H1 (cell line): ENCODE measurements at regions not wholly inside any gene's neighbourhood (a gene's known extent, or its start where the extent isn't known, plus 50 kb on each side); places are given as distances from the start of the nearest gene placed in this dataset.

Experiments used
- CTCF ChIA-PET: fragments of 300-600 bp; sonication (Branson Sonifier 250); formaldehyde crosslinking; loops from one replicate; lab custom pipeline; 2021; ENCODE audit not compliant: partially characterized antibody; lab: Charles Lee
- POLR2A ChIA-PET: fragments of 300-600 bp; sonication (Branson Sonifier 250); formaldehyde crosslinking; loops from one replicate; lab custom pipeline; 2021; ENCODE audit warnings: inconsistent platforms; ENCODE audit not compliant: partially characterized antibody; lab: Charles Lee
- DNase-seq, 2 experiments: peaks; one replicate each; pipeline versions ENCODE4 v3.0.0 to v3.0.0-alpha.2; 2010 to 2022; ENCODE audit warnings: low spot score in 2 of 2, low read depth in 1 of 2, mixed read lengths in 1 of 2
- FAIRE-seq: peaks from 2 replicates; lab custom pipeline; 2011; peaks lifted over from hg19 to GRCh38; lab: Jason Lieb, UNC
- H2AFZ ChIP-seq: 2 replicates; pipeline ENCODE4 v1.8.1; 2012; ENCODE audit warnings: low read length, inconsistent platforms
- H2AK5ac ChIP-seq: 2 replicates; pipeline ENCODE4 v1.6.1; 2013; ENCODE audit warnings: low read depth, low read length
- H2BK120ac ChIP-seq: replicated peaks from 2 replicates; pipeline ENCODE3; 2013; ENCODE audit warnings: low read depth, low read length, inconsistent platforms
- H2BK12ac ChIP-seq: 2 replicates; pipeline ENCODE4 v1.6.1; 2013; ENCODE audit warnings: low read depth, low read length
- H2BK15ac ChIP-seq: 2 replicates; pipeline ENCODE4 v1.6.1; 2013; ENCODE audit warnings: low read length
- H2BK20ac ChIP-seq: 2 replicates; pipeline ENCODE4 v1.6.1; 2013; ENCODE audit warnings: low read length
- H2BK5ac ChIP-seq: 2 replicates; pipeline ENCODE4 v1.6.1; 2013; ENCODE audit warnings: low read depth, low read length
- H3K14ac ChIP-seq: 2 replicates; pipeline ENCODE4 v1.6.1; 2013; ENCODE audit warnings: inconsistent platforms; ENCODE audit not compliant: insufficient read length
- H3K18ac ChIP-seq: 2 replicates; pipeline ENCODE4 v1.6.1; 2013; ENCODE audit warnings: low read length; ENCODE audit errors: extremely low read depth
- H3K23ac ChIP-seq: 2 replicates; pipeline ENCODE4 v1.6.1; 2013; ENCODE audit warnings: inconsistent platforms; ENCODE audit not compliant: insufficient read length
- H3K23me2 ChIP-seq: 2 replicates; pipeline ENCODE4 v1.6.1; 2013; ENCODE audit warnings: low read depth, low read length
- H3K27ac ChIP-seq: 2 replicates; pipeline ENCODE4 v1.6.1; 2011; ENCODE audit warnings: low read depth, low read length, inconsistent platforms
- H3K27me3 ChIP-seq, 4 experiments: replicated peaks in 1 of 4; 1 replicate in 1 of 4; 2 replicates in 3 of 4; pipeline versions ENCODE4 v1.6.1 to v1.8.1; 2011 to 2013; ENCODE audit warnings: low read length in 3 of 4, mild to moderate bottlenecking in 3 of 4, inconsistent platforms in 2 of 4, mixed read lengths in 2 of 4, moderate library complexity in 1 of 4; ENCODE audit not compliant: control insufficient read depth in 3 of 4, insufficient read depth in 3 of 4; ENCODE audit errors: extremely low read depth in 1 of 4
- H3K36me3 ChIP-seq, 4 experiments: 2 replicates each; pipeline versions ENCODE4 v1.6.1 to v1.8.1; 2011 to 2013; ENCODE audit warnings: mild to moderate bottlenecking in 4 of 4, low read length in 3 of 4, moderate library complexity in 2 of 4, control low read depth in 1 of 4, inconsistent platforms in 1 of 4; ENCODE audit not compliant: insufficient read depth in 4 of 4, control insufficient read depth in 2 of 4
- H3K4ac ChIP-seq: replicated peaks from 2 replicates; pipeline ENCODE3; 2013; ENCODE audit warnings: low read length, low read depth, mixed read lengths, inconsistent platforms; ENCODE audit not compliant: insufficient read length
- H3K4me1 ChIP-seq, 4 experiments: replicated peaks in 1 of 4; 1 replicate in 1 of 4; 2 replicates in 3 of 4; pipeline versions ENCODE4 v1.6.1 to v1.8.1; 2011 to 2013; ENCODE audit warnings: low read length in 3 of 4, inconsistent platforms in 2 of 4, mixed read lengths in 1 of 4; ENCODE audit not compliant: insufficient read depth in 4 of 4, control insufficient read depth in 3 of 4
- H3K4me2 ChIP-seq, 2 experiments: 2 replicates each; pipeline versions ENCODE4 v1.6.1 to v1.8.1; 2011 to 2013; ENCODE audit warnings: low read depth in 2 of 2, low read length in 2 of 2, control low read depth in 1 of 2, inconsistent platforms in 1 of 2, mild to moderate bottlenecking in 1 of 2; ENCODE audit not compliant: insufficient read depth in 1 of 2
- H3K4me3 ChIP-seq, 4 experiments: fragments of 200-600, 300-600 bp in 1 of 4; sonication (generic), shearing (Covaris generic), sonication (Bioruptor Twin) in 1 of 4; 2 replicates each; pipeline versions ENCODE4 v1.5.1 to v1.8.1; 2011 to 2016; ENCODE audit warnings: low read length in 4 of 4, low read depth in 3 of 4, control low read depth in 2 of 4, inconsistent platforms in 2 of 4, mild to moderate bottlenecking in 2 of 4, mixed read lengths in 1 of 4, moderate library complexity in 1 of 4; ENCODE audit not compliant: insufficient read depth in 2 of 4; ENCODE audit errors: extremely low read depth in 1 of 4
- H3K56ac ChIP-seq: replicated peaks from 2 replicates; pipeline ENCODE3; 2013; ENCODE audit warnings: low read depth, mild to moderate bottlenecking, mixed read lengths, low read length, inconsistent platforms; ENCODE audit not compliant: insufficient read length
- H3K79me1 ChIP-seq: 2 replicates; pipeline ENCODE4 v1.6.1; 2013; ENCODE audit warnings: low read depth, low read length, control low read depth
- H3K79me2 ChIP-seq, 2 experiments: 2 replicates each; pipeline versions ENCODE4 v1.6.1 to v1.8.1; 2012 to 2013; ENCODE audit warnings: low read length in 2 of 2, mild to moderate bottlenecking in 2 of 2, inconsistent platforms in 1 of 2; ENCODE audit not compliant: insufficient read depth in 2 of 2, control insufficient read depth in 1 of 2
- H3K9ac ChIP-seq, 4 experiments: replicated peaks in 1 of 4; 1 replicate in 1 of 4; 2 replicates in 3 of 4; pipeline versions ENCODE4 v1.6.1 to v1.8.1; 2011 to 2013; ENCODE audit warnings: low read depth in 3 of 4, low read length in 3 of 4, control low read depth in 2 of 4, mild to moderate bottlenecking in 2 of 4, moderate library complexity in 2 of 4, inconsistent platforms in 1 of 4; ENCODE audit errors: extremely low read depth in 1 of 4
- H3K9me3 ChIP-seq, 2 experiments: 2 replicates each; pipeline versions ENCODE4 v1.6.1 to v1.8.1; 2012 to 2013; ENCODE audit warnings: mild to moderate bottlenecking in 2 of 2, moderate library complexity in 2 of 2, control low read depth in 1 of 2, inconsistent platforms in 1 of 2, low read depth in 1 of 2, low read length in 1 of 2, mixed read lengths in 1 of 2; ENCODE audit not compliant: insufficient read depth in 2 of 2
- H4K20me1 ChIP-seq, 2 experiments: replicated peaks in 1 of 2; 2 replicates each; pipeline versions ENCODE3 to v1.8.1; 2011 to 2013; ENCODE audit warnings: inconsistent platforms in 2 of 2, low read length in 2 of 2, mild to moderate bottlenecking in 1 of 2; ENCODE audit not compliant: insufficient read depth in 2 of 2, control insufficient read depth in 1 of 2
- H4K5ac ChIP-seq: 2 replicates; pipeline ENCODE4 v1.6.1; 2013; ENCODE audit warnings: low read length, low read depth, mixed read lengths, inconsistent platforms; ENCODE audit not compliant: insufficient read length
- H4K8ac ChIP-seq: 2 replicates; pipeline ENCODE4 v1.8.0; 2013; ENCODE audit warnings: mild to moderate bottlenecking, moderate library complexity, low read length, inconsistent platforms; ENCODE audit not compliant: insufficient read depth; ENCODE audit errors: extremely low read depth
- H4K91ac ChIP-seq: replicated peaks from 2 replicates; pipeline ENCODE3; 2013; ENCODE audit warnings: low read length, mixed read lengths, inconsistent platforms; ENCODE audit not compliant: insufficient read length
- ASH2L ChIP-seq: fragments of 200-600, 300-600 bp; sonication (generic); IDR thresholded peaks from one replicate; pipeline ENCODE4 v1.7.1; 2017; ENCODE audit warnings: low read length
- ATF2 ChIP-seq: IDR thresholded peaks from 2 replicates; pipeline ENCODE4 v1.6.1; 2012; ENCODE audit warnings: low read length, inconsistent platforms
- CREB1 ChIP-seq: IDR thresholded peaks from 2 replicates; pipeline ENCODE4 v1.6.1; 2012; ENCODE audit warnings: inconsistent platforms
- CTCF ChIP-seq, 3 experiments: IDR thresholded peaks; 1 replicate in 2 of 3; 2 replicates in 1 of 3; pipeline versions ENCODE4 v1.5.1 to v1.6.1; 2011; ENCODE audit warnings: low read length in 3 of 3, mild to moderate bottlenecking in 3 of 3, inconsistent platforms in 2 of 3, low read depth in 1 of 3, moderate library complexity in 1 of 3; ENCODE audit not compliant: insufficient read depth in 1 of 3; ENCODE audit errors: control extremely low read depth in 1 of 3
- GABPA ChIP-seq: IDR thresholded peaks from 2 replicates; pipeline ENCODE4 v1.6.1; 2011; ENCODE audit warnings: mild to moderate bottlenecking, low read length, moderate library complexity, borderline replicate concordance; ENCODE audit not compliant: insufficient read depth
- JUND ChIP-seq: IDR thresholded peaks from 2 replicates; pipeline ENCODE4 v1.6.1; 2011; ENCODE audit warnings: mild to moderate bottlenecking, improper control_type of control experiment, low read length
- RNF2 ChIP-seq: fragments of 200-900, 300-1000 bp; sonication (generic); IDR thresholded peaks from 2 replicates; pipeline ENCODE4 v1.7.1; 2016; ENCODE audit warnings: borderline replicate concordance, low read depth, mild to moderate bottlenecking, antibody characterized with exemption, low read length; ENCODE audit not compliant: poor library complexity, severe bottlenecking; ENCODE audit errors: missing control alignments
- SAP30 ChIP-seq: fragments of 300-600 bp; sonication (generic); IDR thresholded peaks from 2 replicates; pipeline ENCODE4 v1.7.1; 2012; ENCODE audit warnings: low read length, moderate library complexity, mild to moderate bottlenecking, inconsistent platforms; ENCODE audit not compliant: insufficient read depth, insufficient replicate concordance
- SRF ChIP-seq: IDR thresholded peaks from 2 replicates; pipeline ENCODE4 v1.6.1; 2011; ENCODE audit warnings: mild to moderate bottlenecking, low read depth, low read length, moderate library complexity
- YY1 ChIP-seq: IDR thresholded peaks from 2 replicates; pipeline ENCODE4 v1.6.1; 2011; ENCODE audit warnings: low read depth, mild to moderate bottlenecking, low read length
- WGBS, 2 experiments: shearing (Covaris generic) in 1 of 2; methylation state at CpG; one replicate each; pipeline versions ENCODE4 v1.1.6 to v1.1.7; 2013 to 2015; ENCODE audit warnings: low lambda C conversion rate in 2 of 2, mixed read lengths in 2 of 2, inconsistent platforms in 1 of 2, low coverage in 1 of 2, missing lambda C conversion rate in 1 of 2; ENCODE audit not compliant: insufficient replicate concordance in 2 of 2, insufficient coverage in 1 of 2, insufficient read length in 1 of 2; ENCODE audit errors: extremely low coverage in 1 of 2, missing lambda C conversion rate in 1 of 2; 5-methylcytosine and 5-hydroxymethylcytosine counted together

- H3K79me2 ChIP-seq, result no peaks in the 10 kb centered on the region
- ChIA-PET CTCF (interaction anchor here (0.6 to 1.8 kb wide), 2 partner anchors 13 to 1901 kb away, joined by 3 to 5 read pairs; no protein-coding TSS in a partner anchor), POLR2A (no interaction called here)
- H2BK120ac ChIP-seq, result no peak overlapping the region
- H3K4me3 ChIP-seq, result no peak overlapping the region
- no peak overlapping the region for H2AK5ac ChIP-seq
- H3K9ac ChIP-seq, result no peak overlapping the region
- no peak overlapping the region for H4K5ac ChIP-seq
- no peak overlapping the region for H3K23ac ChIP-seq
- H3K36me3 ChIP-seq, result no peaks in the 10 kb centered on the region
- H2BK15ac ChIP-seq, result no peak overlapping the region
- no peaks in the 10 kb centered on the region for H4K20me1 ChIP-seq
- no peak overlapping the region for H3K14ac ChIP-seq
- H3K27ac ChIP-seq, result no peak overlapping the region
- no peak overlapping the region for H3K4ac ChIP-seq
- H3K56ac ChIP-seq, result no peak overlapping the region
- WGBS, 2 experiments, result 67% methylated on average over 4 of the region's 4 CpGs; no CpG with 5 or more reads in 1 of the 2 experiments
- H3K79me1 ChIP-seq, result no peaks in the 10 kb centered on the region
- no peak overlapping the region for H2AFZ ChIP-seq
- H2BK20ac ChIP-seq, result no peak overlapping the region
- H2BK5ac ChIP-seq, result no peak overlapping the region
- FAIRE-seq (no peak), DNase-seq (no peak)
- H3K23me2 ChIP-seq, result no peaks in the 10 kb centered on the region
- no peaks in the 10 kb centered on the region for H3K27me3 ChIP-seq
- H3K9me3 ChIP-seq, result no peaks in the 10 kb centered on the region
- peaks cover 0 to 8% (median 0%) of the 10 kb centered on the region in 4 experiments; a peak in 1 of 7 replicates for H3K4me1 ChIP-seq
- no peak overlapping the region for H4K91ac ChIP-seq
- no peak overlapping the region for H2BK12ac ChIP-seq
- H4K8ac ChIP-seq, result no peak overlapping the region
- no peak overlapping the region for H3K4me2 ChIP-seq
- H3K18ac ChIP-seq, result no peak overlapping the region
- TF ChIP-seq RNF2, result no peak
- TF ChIP-seq SAP30, result no peak
- no peak for TF ChIP-seq SRF
- TF ChIP-seq CTCF (IDR thresholded peaks at IDR 0.05; ENCODE audit: control extremely low read depth in 1 of 3, insufficient read depth in 1 of 3, low read depth in 1 of 3, low read length in 3 of 3), result no peak
- no peak for TF ChIP-seq YY1
- no peak for TF ChIP-seq GABPA
- TF ChIP-seq JUND, result no peak
- no peak for TF ChIP-seq ATF2
- TF ChIP-seq CREB1, result no peak
- TF ChIP-seq ASH2L, result no peak
Observed at GRCh38 chr1:50354813-50355212, 68.4 kb downstream of the DMRTA2 start.
